ENCODE measurements at regions not wholly inside any gene's neighbourhood (a gene's known extent, or its start where the extent isn't known, plus 50 kb on each side); places are given as distances from the start of the nearest gene placed in this dataset.

DNA sequence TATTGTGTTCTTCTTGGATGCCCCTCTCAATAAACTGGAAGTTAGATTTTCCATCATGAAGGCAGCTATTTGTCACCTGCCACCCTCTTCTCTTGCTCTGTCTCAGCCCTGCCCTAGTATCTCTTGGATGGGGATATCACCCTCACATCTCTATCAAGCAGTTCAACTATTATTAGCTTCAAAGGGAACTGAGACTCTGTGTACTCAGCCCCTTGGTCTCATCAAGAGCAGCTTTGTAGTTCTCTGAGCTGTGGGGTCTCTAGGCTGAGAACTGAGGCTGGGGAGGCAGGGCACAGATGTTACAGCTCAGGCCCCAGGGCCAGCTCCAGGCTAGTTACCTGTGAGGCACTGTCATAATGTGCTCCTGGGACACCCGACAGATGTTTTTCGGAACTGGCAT lies 130.3 kb downstream of the DAD1 start:
- H3K4me1 ChIP-seq = peaks cover 11% of the 10 kb centered on the region
- no peaks in the 10 kb centered on the region for H3K9me3 ChIP-seq
- DNase-seq (no peak), ATAC-seq (no peak)
- intact Hi-C loops (cut with DNase I) = no loop called here
- no peak overlapping the region for H3K4me3 ChIP-seq
- no peaks in the 10 kb centered on the region for H3K36me3 ChIP-seq
- no peaks in the 10 kb centered on the region for H3K27me3 ChIP-seq (ENCODE audit: low read depth)
- TF ChIP-seq, protein P1, sequence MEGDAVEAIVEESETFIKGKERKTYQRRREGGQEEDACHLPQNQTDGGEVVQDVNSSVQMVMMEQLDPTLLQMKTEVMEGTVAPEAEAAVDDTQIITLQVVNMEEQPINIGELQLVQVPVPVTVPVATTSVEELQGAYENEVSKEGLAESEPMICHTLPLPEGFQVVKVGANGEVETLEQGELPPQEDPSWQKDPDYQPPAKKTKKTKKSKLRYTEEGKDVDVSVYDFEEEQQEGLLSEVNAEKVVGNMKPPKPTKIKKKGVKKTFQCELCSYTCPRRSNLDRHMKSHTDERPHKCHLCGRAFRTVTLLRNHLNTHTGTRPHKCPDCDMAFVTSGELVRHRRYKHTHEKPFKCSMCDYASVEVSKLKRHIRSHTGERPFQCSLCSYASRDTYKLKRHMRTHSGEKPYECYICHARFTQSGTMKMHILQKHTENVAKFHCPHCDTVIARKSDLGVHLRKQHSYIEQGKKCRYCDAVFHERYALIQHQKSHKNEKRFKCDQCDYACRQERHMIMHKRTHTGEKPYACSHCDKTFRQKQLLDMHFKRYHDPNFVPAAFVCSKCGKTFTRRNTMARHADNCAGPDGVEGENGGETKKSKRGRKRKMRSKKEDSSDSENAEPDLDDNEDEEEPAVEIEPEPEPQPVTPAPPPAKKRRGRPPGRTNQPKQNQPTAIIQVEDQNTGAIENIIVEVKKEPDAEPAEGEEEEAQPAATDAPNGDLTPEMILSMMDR (IDR thresholded peaks at IDR 0.05) = no peak
- no peak overlapping the region for H3K27ac ChIP-seq

DNA sequence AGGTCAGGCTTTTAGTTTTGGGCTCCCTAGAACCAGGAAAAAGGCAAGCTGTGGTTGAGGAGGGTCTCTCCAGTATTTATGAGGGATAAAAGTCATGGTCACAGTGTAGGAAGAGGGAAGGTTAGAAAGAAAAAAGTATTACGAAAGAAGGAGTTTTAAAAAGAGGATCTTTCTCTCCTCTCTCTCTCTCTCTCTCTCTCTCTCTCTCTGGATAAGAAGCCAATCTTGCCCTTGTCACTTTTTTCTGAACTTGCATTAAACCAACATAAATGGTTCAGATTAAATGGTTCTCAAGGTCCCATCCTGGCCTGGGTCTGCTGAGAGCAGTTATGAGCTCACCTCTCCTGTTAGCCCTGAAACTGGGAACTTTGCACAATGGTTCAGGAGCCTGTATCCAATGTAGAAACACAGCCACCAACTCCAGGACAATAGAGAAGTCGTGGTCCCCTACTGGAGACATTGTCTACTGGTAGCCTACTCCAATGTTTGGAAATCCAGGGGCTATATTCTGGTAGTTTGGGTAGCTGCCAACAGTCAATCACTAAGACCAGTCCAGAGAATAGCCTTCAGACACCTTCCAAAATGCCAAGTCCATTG lies 131.9 kb downstream of the DAD1 start:
- H3K4me1 ChIP-seq = peaks cover 11% of the 10 kb centered on the region
- H3K9me3 ChIP-seq = no peaks in the 10 kb centered on the region
- DNase-seq (no peak), ATAC-seq (no peak)
- no peak overlapping the region for H3K27ac ChIP-seq
- intact Hi-C loops (cut with DNase I) = no loop called here
- TF ChIP-seq, protein P1 (IDR thresholded peaks at IDR 0.05) = no peak
- no peaks in the 10 kb centered on the region for H3K36me3 ChIP-seq
- H3K4me3 ChIP-seq = no peak overlapping the region
- no peaks in the 10 kb centered on the region for H3K27me3 ChIP-seq (ENCODE audit: low read depth)

- no peaks in the 10 kb centered on the region for H3K27me3 ChIP-seq (ENCODE audit: low read depth)
- no peak for DNase-seq
- no peaks in the 10 kb centered on the region for H3K9me3 ChIP-seq
- intact Hi-C loops (cut with DNase I) = no loop called here
- no peak overlapping the region for H3K4me3 ChIP-seq
- H3K36me3 ChIP-seq = no peaks in the 10 kb centered on the region
- no peak for ATAC-seq
- H3K4me1 ChIP-seq = peaks cover 11% of the 10 kb centered on the region
- H3K27ac ChIP-seq = no peak overlapping the region
- TF ChIP-seq, protein P1 (IDR thresholded peaks at IDR 0.05) = no peak
Measured at GRCh38 chr14:22456421-22456820, 132.6 kb downstream of the DAD1 start.

DNA sequence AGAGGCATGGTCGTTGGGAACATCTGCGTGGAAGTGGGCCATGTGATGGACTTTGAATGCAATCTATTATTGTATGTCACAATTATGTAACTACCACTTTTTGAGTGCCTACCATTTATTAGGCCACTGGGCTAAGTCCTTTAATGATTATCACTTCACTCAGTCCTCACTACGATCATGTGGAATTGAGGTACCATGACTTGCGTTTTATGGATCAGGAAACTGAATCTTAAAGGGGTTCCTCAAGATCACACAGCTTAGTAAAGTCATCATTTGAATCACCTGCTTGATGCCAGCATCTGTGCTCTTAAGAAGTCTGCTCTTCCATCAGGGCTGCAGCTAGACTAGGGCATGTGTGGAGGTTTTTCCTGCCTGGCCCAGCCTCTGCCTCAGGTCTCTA lies 136.7 kb downstream of the DAD1 start:
- Histone ChIP-seq H3K4me1 (peaks cover 7% of the 10 kb centered on the region), H3K36me3 (no peaks in the 10 kb centered on the region), H3K27me3 (ENCODE audit: low read depth) (no peaks in the 10 kb centered on the region), H3K4me3 (no peak overlapping the region), H3K27ac (no peak overlapping the region), H3K9me3 (no peaks in the 10 kb centered on the region)
- DNase-seq = no peak
- no peak for ATAC-seq
- intact Hi-C loops (cut with DNase I) = no loop called here
- TF ChIP-seq, protein P1 (IDR thresholded peaks at IDR 0.05) = no peak

GRCh38 chr14:22450266-22450665 lies 138.8 kb downstream of the DAD1 start:
- Histone ChIP-seq H3K27ac (no peak overlapping the region), H3K27me3 (ENCODE audit: low read depth) (no peaks in the 10 kb centered on the region), H3K4me1 (peaks cover 7% of the 10 kb centered on the region), H3K4me3 (no peak overlapping the region), H3K36me3 (no peaks in the 10 kb centered on the region), H3K9me3 (no peaks in the 10 kb centered on the region)
- DNase-seq = no peak
- TF ChIP-seq, protein P1 (IDR thresholded peaks at IDR 0.05) = no peak
- no peak for ATAC-seq
- intact Hi-C loops (cut with DNase I) = no loop called here

- Histone ChIP-seq H3K27me3 (ENCODE audit: low read depth) (no peaks in the 10 kb centered on the region), H3K9me3 (no peaks in the 10 kb centered on the region), H3K4me3 (no peak overlapping the region), H3K27ac (no peak overlapping the region), H3K4me1 (peaks cover 7% of the 10 kb centered on the region), H3K36me3 (no peaks in the 10 kb centered on the region)
- no peak for DNase-seq
- intact Hi-C loops (cut with DNase I) = no loop called here
- peak in 1 of 2 donors; percentile 33 for ATAC-seq
- TF ChIP-seq, protein P1 (IDR thresholded peaks at IDR 0.05) = no peak
Measured at GRCh38 chr14:22449600-22449905, 139.5 kb downstream of the DAD1 start.
